ENCODE measurements at regions not wholly inside any gene's neighbourhood (a gene's known extent, or its start where the extent isn't known, plus 50 kb on each side); places are given as distances from the start of the nearest gene placed in this dataset.
"Not testable (repeated sequence)": the region's sequence is repeated elsewhere in the genome, so short reads cannot be mapped to it uniquely, and the experiment has no call there.

DNA sequence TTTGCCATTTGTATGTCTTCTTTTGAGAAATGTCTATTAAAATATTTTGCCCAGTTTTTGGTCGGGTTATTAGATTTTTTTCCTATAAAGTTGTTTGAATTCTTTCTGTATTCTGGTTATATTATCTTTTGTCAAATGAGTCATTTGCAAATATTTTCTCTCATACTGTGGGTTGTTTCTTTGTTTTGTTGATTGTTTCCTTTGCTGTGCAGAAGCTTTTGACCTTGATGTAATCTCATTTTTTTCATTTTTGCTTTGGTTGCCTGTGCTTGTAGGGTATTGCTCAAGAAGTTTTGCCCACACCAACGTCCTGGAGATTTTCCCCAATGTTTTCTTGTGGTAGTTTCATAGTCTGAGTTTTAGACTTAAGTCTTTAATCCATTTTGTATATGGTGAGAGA lies 245.7 kb downstream of the ADCYAP1 start:
- no peak for DNase-seq (ENCODE audit: extremely low read depth, low read depth)
- TF ChIP-seq, protein P1, sequence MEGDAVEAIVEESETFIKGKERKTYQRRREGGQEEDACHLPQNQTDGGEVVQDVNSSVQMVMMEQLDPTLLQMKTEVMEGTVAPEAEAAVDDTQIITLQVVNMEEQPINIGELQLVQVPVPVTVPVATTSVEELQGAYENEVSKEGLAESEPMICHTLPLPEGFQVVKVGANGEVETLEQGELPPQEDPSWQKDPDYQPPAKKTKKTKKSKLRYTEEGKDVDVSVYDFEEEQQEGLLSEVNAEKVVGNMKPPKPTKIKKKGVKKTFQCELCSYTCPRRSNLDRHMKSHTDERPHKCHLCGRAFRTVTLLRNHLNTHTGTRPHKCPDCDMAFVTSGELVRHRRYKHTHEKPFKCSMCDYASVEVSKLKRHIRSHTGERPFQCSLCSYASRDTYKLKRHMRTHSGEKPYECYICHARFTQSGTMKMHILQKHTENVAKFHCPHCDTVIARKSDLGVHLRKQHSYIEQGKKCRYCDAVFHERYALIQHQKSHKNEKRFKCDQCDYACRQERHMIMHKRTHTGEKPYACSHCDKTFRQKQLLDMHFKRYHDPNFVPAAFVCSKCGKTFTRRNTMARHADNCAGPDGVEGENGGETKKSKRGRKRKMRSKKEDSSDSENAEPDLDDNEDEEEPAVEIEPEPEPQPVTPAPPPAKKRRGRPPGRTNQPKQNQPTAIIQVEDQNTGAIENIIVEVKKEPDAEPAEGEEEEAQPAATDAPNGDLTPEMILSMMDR (IDR thresholded peaks at IDR 0.05; ENCODE audit: low read depth, low read length), result no peak

DNA sequence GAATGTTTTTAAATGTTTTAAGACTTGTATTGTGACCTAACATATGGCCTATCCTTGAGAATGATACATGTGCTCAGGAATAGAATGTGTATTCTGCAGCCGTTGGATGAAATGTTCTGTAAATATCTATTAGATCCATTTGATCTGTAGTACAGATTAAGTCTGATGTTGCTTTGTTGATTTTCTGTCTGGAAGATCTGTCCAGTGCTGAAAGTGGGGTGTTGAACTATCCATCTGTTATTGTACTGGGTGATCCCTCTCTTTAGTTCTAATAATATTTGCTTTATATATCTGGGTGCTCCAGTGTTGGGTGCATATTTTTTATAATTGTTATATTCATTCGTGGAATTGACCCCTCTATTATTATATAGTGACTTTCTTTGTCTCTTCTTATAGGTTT lies 248.3 kb downstream of the ADCYAP1 start:
- not testable (repeated sequence) for DNase-seq (ENCODE audit: extremely low read depth, low read depth)

DNA sequence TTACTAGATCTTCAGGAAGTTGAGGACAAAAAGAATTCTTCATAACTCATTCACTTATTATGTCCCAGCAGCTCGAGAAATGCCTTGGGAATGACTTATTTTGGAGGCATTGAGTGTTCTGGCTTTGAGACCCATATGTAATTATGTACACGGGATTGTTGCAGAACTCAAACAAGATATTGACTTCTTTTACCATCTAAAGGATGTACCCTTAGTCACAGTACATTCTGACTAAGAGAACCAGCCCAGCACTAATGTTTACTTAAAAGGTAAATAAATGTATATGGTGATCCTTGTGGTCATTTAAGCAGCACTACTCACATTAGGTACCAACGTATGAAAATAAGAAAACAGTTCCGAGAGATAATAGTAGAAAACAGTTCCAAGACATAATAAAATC lies 268.9 kb downstream of the ADCYAP1 start:
- TF ChIP-seq, protein P1 (IDR thresholded peaks at IDR 0.05; ENCODE audit: low read depth, low read length), result no peak
- DNase-seq (ENCODE audit: extremely low read depth, low read depth), result no peak

DNA sequence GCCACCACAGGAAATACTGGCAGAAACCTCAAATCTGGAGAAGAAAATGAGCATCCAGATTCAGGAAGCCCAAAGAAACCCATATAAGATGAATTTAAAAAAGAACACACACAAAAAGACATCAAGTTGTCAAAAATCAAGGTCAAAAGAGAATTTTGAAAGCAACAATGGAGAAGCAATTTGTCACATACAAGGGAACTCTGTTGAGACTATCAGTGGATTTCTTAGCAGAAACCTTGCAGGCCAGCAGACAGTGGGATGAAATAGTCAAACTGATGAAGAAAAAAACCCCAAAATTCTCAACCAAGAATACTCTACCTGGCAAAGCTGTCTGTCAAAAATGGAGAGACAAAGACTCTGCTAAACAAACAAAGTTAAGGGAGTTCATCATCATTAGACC lies 272.6 kb downstream of the ADCYAP1 start:
- TF ChIP-seq, protein P1 (IDR thresholded peaks at IDR 0.05; ENCODE audit: low read depth, low read length), result no peak

DNA sequence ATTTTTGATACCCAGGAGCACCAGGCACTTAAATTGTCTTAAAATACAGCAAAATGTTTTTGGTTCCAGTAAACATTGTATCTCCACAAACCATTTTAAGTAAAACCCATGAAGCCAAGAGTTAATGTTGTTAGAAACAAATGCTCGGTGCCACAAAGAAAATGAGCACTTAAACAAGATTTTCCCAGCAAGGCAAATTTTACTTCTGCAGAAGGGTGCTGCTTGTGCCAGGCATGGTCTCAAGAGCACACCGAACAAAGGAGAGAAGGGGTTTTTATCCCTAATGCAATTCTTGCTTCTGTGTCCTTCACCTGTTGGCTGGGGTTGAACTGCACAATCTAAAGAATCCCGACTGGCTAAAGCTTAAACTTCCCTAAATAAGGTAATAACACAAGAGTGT lies 286.7 kb downstream of the ADCYAP1 start:
- TF ChIP-seq, protein P1 (IDR thresholded peaks at IDR 0.05; ENCODE audit: low read depth, low read length), result no peak
- no peak for DNase-seq (ENCODE audit: extremely low read depth, low read depth)

More for the DNA sequence above, 272.6 kb downstream of the ADCYAP1 start:
- no peak for DNase-seq (ENCODE audit: extremely low read depth, low read depth)

DNA sequence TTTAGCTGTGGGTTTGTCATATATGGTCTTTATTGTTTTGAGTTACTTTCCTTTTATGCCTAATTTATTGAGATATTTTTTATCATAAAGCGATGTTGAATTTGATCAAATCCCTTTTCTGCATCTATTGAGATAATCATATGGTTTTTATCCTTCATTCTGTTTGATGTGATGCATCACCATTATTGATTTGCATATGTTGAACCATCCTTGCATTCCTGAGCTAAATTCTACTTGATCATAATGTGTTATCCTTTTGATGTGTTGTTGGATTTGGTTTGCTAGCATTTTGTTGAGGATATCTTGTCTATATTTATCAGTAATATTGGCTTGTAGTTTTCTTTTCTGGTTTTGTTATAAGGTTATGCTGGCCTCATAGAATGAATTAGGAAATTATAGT lies 308.5 kb downstream of the ADCYAP1 start:
- DNase-seq (ENCODE audit: extremely low read depth, low read depth), result no peak
- TF ChIP-seq, protein P1 (IDR thresholded peaks at IDR 0.05; ENCODE audit: low read depth, low read length), result no peak

DNA sequence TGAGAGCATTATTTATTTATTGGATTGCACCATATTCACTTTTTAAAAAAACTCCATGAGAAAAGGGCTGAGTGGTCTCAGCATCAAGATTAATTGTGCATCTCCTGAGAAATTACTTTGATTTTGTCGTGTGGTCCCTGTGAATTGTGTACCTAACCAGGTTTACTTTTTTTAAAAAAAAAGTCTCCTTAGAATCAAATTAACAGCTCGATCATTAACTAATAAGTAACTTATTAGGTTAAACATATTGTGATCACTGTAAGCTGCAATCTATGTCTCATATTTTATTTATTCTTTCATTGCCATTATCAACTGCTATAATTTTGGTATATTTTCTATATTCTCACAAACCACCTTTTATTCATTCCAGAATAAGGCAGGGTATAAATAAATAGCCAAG lies 318.2 kb downstream of the ADCYAP1 start:
- TF ChIP-seq, protein P1 (IDR thresholded peaks at IDR 0.05; ENCODE audit: low read depth, low read length), result no peak
- DNase-seq (ENCODE audit: extremely low read depth, low read depth), result no peak

DNA sequence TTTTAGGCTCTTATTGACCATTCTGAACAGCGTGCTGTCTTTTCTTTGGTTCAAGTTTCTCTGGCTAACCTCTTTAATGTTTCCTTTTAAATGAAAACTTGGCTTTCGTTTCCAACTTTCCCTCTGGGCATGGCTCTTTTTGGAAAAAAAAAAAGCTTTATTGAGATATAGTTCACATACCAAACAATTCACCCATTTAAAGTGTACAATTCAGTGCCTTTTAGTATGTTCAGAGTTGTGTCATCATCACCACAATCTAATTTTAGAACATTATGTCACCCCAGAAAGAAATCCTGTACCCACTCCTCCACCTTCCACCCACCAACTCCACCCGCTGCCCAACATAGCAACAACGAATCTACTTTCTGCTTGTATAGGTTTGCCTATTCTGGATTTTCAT lies 322.4 kb downstream of the ADCYAP1 start:
- TF ChIP-seq, protein P1 (IDR thresholded peaks at IDR 0.05; ENCODE audit: low read depth, low read length), result no peak
- DNase-seq (ENCODE audit: extremely low read depth, low read depth), result no peak

Measured in AG09319 (cell line).